ENCODE measurements at regions not wholly inside any gene's neighbourhood (a gene's known extent, or its start where the extent isn't known, plus 50 kb on each side); places are given as distances from the start of the nearest gene placed in this dataset.

DNA sequence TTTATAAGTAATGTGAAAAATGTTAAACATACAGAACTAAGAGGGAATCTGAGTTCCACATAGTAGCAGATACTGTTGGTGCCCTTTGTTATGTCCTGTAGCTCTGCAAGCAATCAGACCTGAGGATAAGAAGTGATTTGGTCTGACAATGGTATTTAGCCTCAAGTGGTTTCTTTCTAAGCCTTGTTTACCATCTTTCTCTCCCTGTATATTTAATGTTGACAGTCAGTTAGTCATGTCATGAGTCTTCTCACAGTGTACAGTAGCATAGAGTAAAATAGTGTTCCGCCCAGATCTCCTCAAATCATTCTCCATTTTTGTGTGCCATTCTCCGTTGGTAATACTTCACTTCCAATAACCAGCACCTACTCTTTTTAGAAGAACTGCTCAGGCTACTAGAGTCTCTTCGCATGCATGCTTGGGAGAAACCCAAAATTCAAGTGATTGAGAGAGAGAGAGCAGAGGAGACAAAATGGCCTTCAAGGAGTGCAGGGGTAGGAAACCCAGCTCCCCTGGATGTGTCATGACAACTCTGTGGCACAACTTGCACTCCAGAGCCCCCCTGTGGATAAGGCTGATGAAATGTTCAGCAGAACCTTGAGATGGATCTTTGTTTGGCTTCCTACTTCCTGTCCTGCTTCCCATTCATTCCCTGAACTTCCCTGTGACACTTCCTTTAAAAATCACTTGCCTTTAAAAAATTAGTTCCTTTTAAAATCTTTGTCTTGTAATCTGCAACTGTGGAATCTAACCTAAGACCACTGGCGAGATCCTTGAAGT is 129.2 kb upstream of the FST start:
- H3K4me3 ChIP-seq (ENCODE audit: low read length): no peak overlapping the region
- no peak overlapping the region for H3K9ac ChIP-seq (ENCODE audit: low read depth, low read length)
- H3K36me3 ChIP-seq (ENCODE audit: insufficient read depth, low read length): no peaks in the 10 kb centered on the region
- H3K27ac ChIP-seq (ENCODE audit: low read depth, low read length): no peak overlapping the region
- no peaks in the 10 kb centered on the region for H3K27me3 ChIP-seq (ENCODE audit: insufficient read depth, low read length)
- no peaks in the 10 kb centered on the region for H3K9me3 ChIP-seq (ENCODE audit: insufficient read depth, low read depth, low read length)
- H3K4me1 ChIP-seq (ENCODE audit: insufficient read depth, low read length): no peaks in the 10 kb centered on the region
- 91% methylated on average over 3 of the region's 4 CpGs for WGBS

DNA sequence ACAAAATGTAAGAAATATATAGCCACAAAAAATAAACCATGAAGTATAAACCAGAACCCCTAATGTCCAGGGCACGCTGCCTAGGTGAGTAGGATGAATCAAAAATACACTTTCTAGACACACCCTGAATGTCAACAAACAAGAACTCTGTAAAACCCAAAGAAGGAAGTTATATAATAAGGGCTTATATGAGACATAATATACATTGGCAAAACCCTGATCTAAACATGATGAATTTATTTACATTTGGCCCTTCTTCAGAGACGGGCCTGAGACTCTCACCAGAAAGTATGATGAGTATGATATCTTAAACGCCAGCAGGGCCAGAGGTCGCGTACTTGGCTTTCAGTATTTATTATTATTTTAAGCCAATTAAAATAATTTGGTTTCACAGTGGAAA is 125.1 kb upstream of the FST start:
- WGBS: 100% methylated on average over 2 of the region's 5 CpGs
- no peak overlapping the region for H3K9ac ChIP-seq (ENCODE audit: low read depth, low read length)
- no peak overlapping the region for H3K4me3 ChIP-seq (ENCODE audit: low read length)
- no peaks in the 10 kb centered on the region for H3K9me3 ChIP-seq (ENCODE audit: insufficient read depth, low read depth, low read length)
- no peak overlapping the region for H3K27ac ChIP-seq (ENCODE audit: low read depth, low read length)
- no peaks in the 10 kb centered on the region for H3K36me3 ChIP-seq (ENCODE audit: insufficient read depth, low read length)
- no peaks in the 10 kb centered on the region for H3K4me1 ChIP-seq (ENCODE audit: insufficient read depth, low read length)
- H3K27me3 ChIP-seq (ENCODE audit: insufficient read depth, low read length): no peaks in the 10 kb centered on the region

DNA sequence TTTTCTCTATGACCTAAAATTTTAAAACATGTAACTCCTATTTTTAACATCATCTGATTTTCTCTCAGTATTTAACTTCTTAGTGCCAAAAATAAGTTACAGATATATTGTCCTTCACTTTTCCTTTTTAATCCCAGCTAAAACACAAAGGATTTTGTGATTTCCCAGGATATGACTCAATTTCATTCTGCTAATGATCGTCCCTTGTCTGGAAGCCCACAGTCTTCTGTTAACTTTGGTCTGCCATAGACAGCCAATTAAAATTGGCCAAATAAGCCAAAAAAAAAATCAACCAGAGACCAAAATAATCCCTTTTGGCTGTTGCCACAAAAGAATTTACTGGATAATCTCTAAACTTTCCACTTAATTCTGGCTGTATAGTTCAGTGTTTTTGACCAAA is 124.5 kb upstream of the FST start:
- Histone ChIP-seq H3K4me1 (ENCODE audit: insufficient read depth, low read length) (no peaks in the 10 kb centered on the region), H3K9me3 (ENCODE audit: insufficient read depth, low read depth, low read length) (no peaks in the 10 kb centered on the region), H3K9ac (ENCODE audit: low read depth, low read length) (no peak overlapping the region), H3K27ac (ENCODE audit: low read depth, low read length) (no peak overlapping the region), H3K27me3 (ENCODE audit: insufficient read depth, low read length) (no peaks in the 10 kb centered on the region), H3K36me3 (ENCODE audit: insufficient read depth, low read length) (no peaks in the 10 kb centered on the region), H3K4me3 (ENCODE audit: low read length) (no peak overlapping the region)
- WGBS: 86% methylated on average over 1 of the region's 1 CpG

DNA sequence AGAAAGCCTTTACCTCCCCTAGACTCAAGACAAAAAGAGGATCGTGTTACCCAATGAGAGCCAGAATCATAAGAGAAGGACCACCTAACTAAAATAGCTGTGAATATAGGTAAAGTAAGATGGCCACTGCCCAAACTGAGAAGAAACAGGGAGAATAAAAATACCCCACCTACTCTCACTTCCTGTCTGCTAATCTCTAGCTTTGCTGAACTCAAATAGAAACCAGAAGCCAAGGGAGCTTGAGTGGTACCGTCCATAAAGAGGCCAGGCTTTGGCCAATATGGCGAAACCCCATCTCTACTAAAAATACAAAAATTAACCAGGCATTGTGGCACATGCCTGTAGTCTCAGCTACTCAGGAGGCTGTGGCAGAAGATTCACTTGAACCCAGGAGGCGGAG is 123.0 kb upstream of the FST start:
- 94% methylated on average over 3 of the region's 4 CpGs for WGBS

DNA sequence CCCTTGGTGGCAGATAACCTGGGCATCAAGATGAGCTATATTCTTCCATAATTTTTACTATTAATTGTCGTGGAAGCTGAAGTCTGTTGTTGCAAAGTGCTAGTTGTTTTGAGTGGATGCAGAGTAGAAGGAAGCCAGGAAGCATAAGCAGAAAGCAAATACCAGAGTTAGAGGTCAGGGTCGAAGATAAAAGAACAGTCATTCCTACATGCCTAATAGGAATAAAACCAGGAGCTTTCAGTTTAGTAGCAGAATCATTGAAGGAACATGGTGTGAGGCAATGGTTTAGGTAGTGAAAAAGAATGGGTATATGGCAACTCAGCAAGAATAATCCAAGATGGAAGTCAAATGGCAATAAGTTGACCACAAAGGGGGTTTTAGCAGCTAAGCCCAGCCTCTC is 121.6 kb upstream of the FST start:
- no peak overlapping the region for H3K9ac ChIP-seq (ENCODE audit: low read depth, low read length)
- 100% methylated on average over 2 of the region's 2 CpGs for WGBS
- no peak overlapping the region for H3K27ac ChIP-seq (ENCODE audit: low read depth, low read length)
- no peak overlapping the region for H3K4me3 ChIP-seq (ENCODE audit: low read length)
- no peaks in the 10 kb centered on the region for H3K9me3 ChIP-seq (ENCODE audit: insufficient read depth, low read depth, low read length)
- no peaks in the 10 kb centered on the region for H3K4me1 ChIP-seq (ENCODE audit: insufficient read depth, low read length)
- no peaks in the 10 kb centered on the region for H3K36me3 ChIP-seq (ENCODE audit: insufficient read depth, low read length)
- no peaks in the 10 kb centered on the region for H3K27me3 ChIP-seq (ENCODE audit: insufficient read depth, low read length)

More for the DNA sequence above, 123.0 kb upstream of the FST start:
- Histone ChIP-seq H3K9me3 (ENCODE audit: insufficient read depth, low read depth, low read length) (no peaks in the 10 kb centered on the region), H3K4me3 (ENCODE audit: low read length) (no peak overlapping the region), H3K27me3 (ENCODE audit: insufficient read depth, low read length) (no peaks in the 10 kb centered on the region), H3K9ac (ENCODE audit: low read depth, low read length) (no peak overlapping the region), H3K4me1 (ENCODE audit: insufficient read depth, low read length) (no peaks in the 10 kb centered on the region), H3K36me3 (ENCODE audit: insufficient read depth, low read length) (no peaks in the 10 kb centered on the region), H3K27ac (ENCODE audit: low read depth, low read length) (no peak overlapping the region)

DNA sequence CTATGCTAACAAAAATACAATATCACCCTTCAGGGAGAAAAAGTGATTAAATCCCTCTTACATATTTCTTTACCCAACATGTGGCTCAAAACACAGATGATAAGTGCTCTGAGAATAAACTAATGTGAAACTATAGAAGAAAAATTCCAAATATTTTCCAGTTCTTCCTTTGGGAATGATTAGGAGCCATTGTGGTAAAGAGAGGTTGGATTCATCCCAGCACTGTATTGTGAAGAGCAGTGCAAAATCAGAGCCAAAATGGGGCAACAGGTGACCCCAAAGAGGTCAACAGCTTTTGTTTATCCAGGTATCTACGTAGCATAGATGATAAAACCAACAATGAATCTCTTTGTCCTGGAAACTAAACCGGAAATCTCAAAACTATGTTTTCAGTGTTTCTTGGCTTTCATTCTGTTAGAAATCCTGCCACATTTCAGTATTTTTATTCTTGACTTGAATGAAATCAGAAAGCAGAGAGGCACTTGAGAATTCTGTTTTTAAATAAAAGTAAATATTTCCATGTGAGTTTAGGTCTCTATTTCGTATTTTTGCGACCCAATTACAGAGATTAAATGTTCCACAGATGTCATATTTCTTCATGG is 120.4 kb upstream of the FST start:
- H3K4me3 ChIP-seq (ENCODE audit: low read length): no peak overlapping the region

DNA sequence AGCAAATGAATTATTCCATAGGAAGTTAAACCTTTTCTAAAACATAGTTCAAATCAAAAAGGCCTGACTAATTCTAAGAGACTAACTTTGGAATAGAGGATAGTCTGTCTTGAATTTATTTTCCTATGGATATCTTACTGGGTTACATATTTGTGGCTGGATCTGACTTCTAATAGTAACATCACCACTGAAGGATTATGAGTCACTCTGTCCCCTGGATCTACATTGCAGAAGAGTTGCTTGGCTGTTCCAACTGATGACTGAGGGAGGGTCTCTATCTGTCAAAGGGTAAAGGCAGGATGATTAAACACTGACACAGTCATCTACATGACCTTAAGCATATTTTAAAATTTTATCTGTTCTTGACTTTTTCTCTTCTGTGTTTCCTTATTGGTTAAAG is 119.6 kb upstream of the FST start:
- no peaks in the 10 kb centered on the region for H3K4me1 ChIP-seq (ENCODE audit: insufficient read depth, low read length)
- H3K9me3 ChIP-seq (ENCODE audit: insufficient read depth, low read depth, low read length): no peaks in the 10 kb centered on the region
- no peaks in the 10 kb centered on the region for H3K36me3 ChIP-seq (ENCODE audit: insufficient read depth, low read length)
- no peak overlapping the region for H3K9ac ChIP-seq (ENCODE audit: low read depth, low read length)
- H3K27me3 ChIP-seq (ENCODE audit: insufficient read depth, low read length): no peaks in the 10 kb centered on the region
- H3K27ac ChIP-seq (ENCODE audit: low read depth, low read length): no peak overlapping the region
- H3K4me3 ChIP-seq (ENCODE audit: low read length): no peak overlapping the region

More for the DNA sequence above, 120.4 kb upstream of the FST start:
- H3K36me3 ChIP-seq (ENCODE audit: insufficient read depth, low read length): no peaks in the 10 kb centered on the region
- no peaks in the 10 kb centered on the region for H3K27me3 ChIP-seq (ENCODE audit: insufficient read depth, low read length)
- H3K9ac ChIP-seq (ENCODE audit: low read depth, low read length): no peak overlapping the region
- H3K9me3 ChIP-seq (ENCODE audit: insufficient read depth, low read depth, low read length): no peaks in the 10 kb centered on the region
- 90% methylated on average over 4 of the region's 4 CpGs for WGBS
- no peaks in the 10 kb centered on the region for H3K4me1 ChIP-seq (ENCODE audit: insufficient read depth, low read length)
- H3K27ac ChIP-seq (ENCODE audit: low read depth, low read length): no peak overlapping the region

DNA sequence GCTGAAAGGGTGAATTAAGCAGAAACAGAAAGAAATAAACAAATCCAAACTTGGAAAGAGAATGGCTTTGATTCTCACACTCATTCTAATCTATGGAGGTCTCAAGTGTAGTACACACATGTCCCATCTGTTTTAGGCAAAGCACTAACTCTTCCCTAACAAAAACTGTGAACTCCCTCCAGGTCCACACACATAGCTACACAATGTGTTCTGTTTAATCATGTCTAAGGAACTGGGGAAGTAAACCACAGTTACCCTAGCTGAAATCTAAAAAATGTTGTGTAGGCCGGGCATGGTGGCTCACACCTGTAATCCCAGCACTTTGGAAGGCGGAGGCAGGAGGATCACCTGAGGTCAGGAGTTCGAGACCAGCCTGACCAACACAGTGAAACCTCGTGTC is 118.7 kb upstream of the FST start:
- H3K27ac ChIP-seq (ENCODE audit: low read depth, low read length): no peak overlapping the region
- no peak overlapping the region for H3K9ac ChIP-seq (ENCODE audit: low read depth, low read length)
- H3K27me3 ChIP-seq (ENCODE audit: insufficient read depth, low read length): no peaks in the 10 kb centered on the region
- H3K9me3 ChIP-seq (ENCODE audit: insufficient read depth, low read depth, low read length): no peaks in the 10 kb centered on the region
- WGBS: 95% methylated on average over 4 of the region's 4 CpGs
- no peaks in the 10 kb centered on the region for H3K36me3 ChIP-seq (ENCODE audit: insufficient read depth, low read length)
- no peak overlapping the region for H3K4me3 ChIP-seq (ENCODE audit: low read length)
- H3K4me1 ChIP-seq (ENCODE audit: insufficient read depth, low read length): no peaks in the 10 kb centered on the region

DNA sequence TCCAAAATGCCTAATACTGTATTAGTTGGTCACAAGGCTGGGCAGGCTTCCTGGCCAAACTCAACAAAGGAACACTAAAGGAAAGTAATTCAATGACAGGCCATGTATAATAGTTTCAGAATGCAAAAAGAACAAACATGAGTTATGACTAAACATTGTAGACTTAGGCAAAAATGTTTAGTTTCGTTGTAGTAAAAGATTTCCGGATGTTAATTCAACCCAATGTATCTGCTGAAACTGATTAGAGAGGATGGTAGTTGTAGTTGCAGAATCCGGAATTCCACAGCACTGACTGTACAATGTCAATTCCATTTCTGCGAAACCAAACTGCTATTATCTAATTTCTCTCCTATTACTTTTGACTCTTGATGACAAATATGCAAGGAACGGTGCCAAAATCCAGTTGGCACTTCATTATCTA is 117.9 kb upstream of the FST start:
- H3K27me3 ChIP-seq (ENCODE audit: insufficient read depth, low read length): no peaks in the 10 kb centered on the region
- H3K9ac ChIP-seq (ENCODE audit: low read depth, low read length): no peak overlapping the region
- H3K4me3 ChIP-seq (ENCODE audit: low read length): no peak overlapping the region
- WGBS: 90% methylated on average over 5 of the region's 5 CpGs
- H3K27ac ChIP-seq (ENCODE audit: low read depth, low read length): no peak overlapping the region
- H3K36me3 ChIP-seq (ENCODE audit: insufficient read depth, low read length): no peaks in the 10 kb centered on the region
- H3K9me3 ChIP-seq (ENCODE audit: insufficient read depth, low read depth, low read length): no peaks in the 10 kb centered on the region
- H3K4me1 ChIP-seq (ENCODE audit: insufficient read depth, low read length): no peaks in the 10 kb centered on the region

DNA sequence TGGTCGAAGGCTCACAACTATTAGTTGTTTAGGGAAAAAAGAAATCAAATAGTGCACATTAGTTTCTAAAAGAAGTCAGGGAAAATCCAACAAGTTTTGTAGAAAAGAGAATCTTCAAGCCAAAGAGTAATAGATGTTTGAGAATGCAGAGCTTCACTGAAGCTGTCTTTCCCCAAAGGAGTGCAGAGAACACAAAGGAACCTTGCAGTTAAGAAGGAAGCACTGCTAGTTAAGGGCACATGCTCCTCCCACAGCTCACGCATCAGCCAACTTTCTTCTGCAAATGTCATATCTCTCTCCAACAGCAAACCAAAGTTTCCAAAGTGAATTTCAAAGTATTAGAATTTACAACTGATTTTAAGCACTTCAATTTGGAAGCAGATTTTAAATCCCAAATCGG is 116.4 kb upstream of the FST start:
- Histone ChIP-seq H3K27me3 (ENCODE audit: insufficient read depth, low read length) (no peaks in the 10 kb centered on the region), H3K9ac (ENCODE audit: low read depth, low read length) (no peak overlapping the region), H3K4me3 (ENCODE audit: low read length) (no peak overlapping the region), H3K9me3 (ENCODE audit: insufficient read depth, low read depth, low read length) (no peaks in the 10 kb centered on the region), H3K36me3 (ENCODE audit: insufficient read depth, low read length) (no peaks in the 10 kb centered on the region), H3K4me1 (ENCODE audit: insufficient read depth, low read length) (no peaks in the 10 kb centered on the region), H3K27ac (ENCODE audit: low read depth, low read length) (no peak overlapping the region)
- WGBS: 84% methylated on average over 2 of the region's 3 CpGs

DNA sequence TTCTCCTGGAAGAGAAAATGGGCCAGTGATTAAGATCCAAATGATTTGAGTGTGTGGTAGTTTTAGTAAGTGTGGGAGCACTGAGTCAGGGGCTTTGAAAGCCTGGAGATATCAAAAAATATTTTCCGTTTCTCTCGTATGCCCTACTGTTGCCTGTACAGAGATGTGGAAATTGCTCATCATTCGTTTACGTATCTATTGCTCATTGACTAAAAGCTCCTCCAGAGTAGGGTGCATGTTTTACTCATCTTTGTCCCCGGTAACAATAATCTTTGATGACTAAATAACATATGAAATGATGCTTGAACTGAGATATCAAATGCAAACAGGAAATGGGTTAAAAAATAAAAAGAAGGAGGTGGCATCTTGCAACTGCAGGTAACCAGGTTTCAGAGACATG is 114.2 kb upstream of the FST start:
- Histone ChIP-seq H3K9me3 (ENCODE audit: insufficient read depth, low read depth, low read length) (no peaks in the 10 kb centered on the region), H3K27me3 (ENCODE audit: insufficient read depth, low read length) (no peaks in the 10 kb centered on the region), H3K9ac (ENCODE audit: low read depth, low read length) (no peak overlapping the region), H3K27ac (ENCODE audit: low read depth, low read length) (no peak overlapping the region), H3K4me1 (ENCODE audit: insufficient read depth, low read length) (no peaks in the 10 kb centered on the region), H3K36me3 (ENCODE audit: insufficient read depth, low read length) (no peaks in the 10 kb centered on the region), H3K4me3 (ENCODE audit: low read length) (no peak overlapping the region)
- WGBS: 97% methylated on average over 5 of the region's 5 CpGs

DNA sequence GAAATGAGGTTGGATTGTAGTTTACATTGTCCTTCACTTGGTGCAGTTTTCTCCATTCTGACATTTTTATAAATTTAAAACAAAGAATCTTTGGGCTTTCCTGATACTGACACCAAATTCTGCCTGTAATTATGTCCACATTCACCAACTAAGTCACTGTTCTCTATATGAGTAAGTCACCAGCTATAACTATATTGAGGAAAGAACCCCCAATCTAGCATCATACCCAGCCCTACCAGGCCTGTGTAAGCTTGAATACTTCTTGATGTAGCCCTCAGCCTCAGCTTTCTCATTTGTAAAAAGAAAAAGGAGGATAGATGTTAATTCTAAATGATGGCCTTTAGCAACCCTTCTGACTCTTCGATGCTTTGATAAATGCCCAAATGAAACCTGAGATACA is 112.7 kb upstream of the FST start:
- no peaks in the 10 kb centered on the region for H3K4me1 ChIP-seq (ENCODE audit: insufficient read depth, low read length)
- no peaks in the 10 kb centered on the region for H3K36me3 ChIP-seq (ENCODE audit: insufficient read depth, low read length)
- no peak overlapping the region for H3K9ac ChIP-seq (ENCODE audit: low read depth, low read length)
- H3K27ac ChIP-seq (ENCODE audit: low read depth, low read length): no peak overlapping the region
- no peak overlapping the region for H3K4me3 ChIP-seq (ENCODE audit: low read length)
- no peaks in the 10 kb centered on the region for H3K9me3 ChIP-seq (ENCODE audit: insufficient read depth, low read depth, low read length)
- WGBS: 94% methylated on average over 1 of the region's 1 CpG
- no peaks in the 10 kb centered on the region for H3K27me3 ChIP-seq (ENCODE audit: insufficient read depth, low read length)

Measured in HUES64 (cell line).